CD4-positive, alpha-beta T cell treated with Interleukin-17A for 1 hour (primary cell): ENCODE measurements at regions not wholly inside any gene's neighbourhood (a gene's known extent, or its start where the extent isn't known, plus 50 kb on each side); places are given as distances from the start of the nearest gene placed in this dataset.
"Not testable (repeated sequence)": the region's sequence is repeated elsewhere in the genome, so short reads cannot be mapped to it uniquely, and the experiment has no call there.

ENCODE experiments used
- DNase-seq: peaks from one replicate; pipeline ENCODE4 v3.0.0-alpha.2; 2020

- DNase-seq = no peak
Observed at GRCh38 chr10:124160176-124160575, 66.8 kb upstream of the CHST15 start.

- no peak for DNase-seq
Observed at GRCh38 chr10:124159153-124159552, 65.8 kb upstream of the CHST15 start.

- DNase-seq = no peak
Observed at GRCh38 chr10:124158592-124158991, 65.2 kb upstream of the CHST15 start.

GRCh38 chr10:124157271-124157681 is 63.9 kb upstream of the CHST15 start:
- no peak for DNase-seq

GRCh38 chr10:124156524-124157260 is 63.3 kb upstream of the CHST15 start:
- no peak for DNase-seq

- DNase-seq = no peak
Observed at GRCh38 chr10:124155781-124156435, 62.5 kb upstream of the CHST15 start.

GRCh38 chr10:124153023-124153826 is 59.8 kb upstream of the CHST15 start:
- peak; percentile 46 for DNase-seq

GRCh38 chr10:124152139-124153022 is 59.0 kb upstream of the CHST15 start:
- DNase-seq = no peak

GRCh38 chr10:124151466-124152095 is 58.2 kb upstream of the CHST15 start:
- DNase-seq = no peak

- DNase-seq = no peak
Observed at GRCh38 chr10:124150807-124151417, 57.5 kb upstream of the CHST15 start.

GRCh38 chr10:124150189-124150806 is 56.9 kb upstream of the CHST15 start:
- DNase-seq = no peak

- no peak for DNase-seq
Observed at GRCh38 chr10:124149189-124150042, 56.0 kb upstream of the CHST15 start.

GRCh38 chr10:124148509-124149188 is 55.3 kb upstream of the CHST15 start:
- not testable (repeated sequence) for DNase-seq

- DNase-seq = no peak
Observed at GRCh38 chr10:124146483-124146882, 53.1 kb upstream of the CHST15 start.

- peak; percentile 12 for DNase-seq
Observed at GRCh38 chr10:124145109-124145870, 51.9 kb upstream of the CHST15 start.

GRCh38 chr10:124144536-124144935 is 51.1 kb upstream of the CHST15 start:
- DNase-seq = no peak

- no peak for DNase-seq
Observed at GRCh38 chr10:124143721-124144120, 50.3 kb upstream of the CHST15 start.
